ENCODE measurements at regions not wholly inside any gene's neighbourhood (a gene's known extent, or its start where the extent isn't known, plus 50 kb on each side); places are given as distances from the start of the nearest gene placed in this dataset.

- no peak for DNase-seq
- Histone ChIP-seq H3K27me3 (ENCODE audit: control insufficient read depth in 3 of 3, insufficient read depth in 3 of 3, low read length in 3 of 3) (peaks cover 0 to 4% (median 0%) of the 10 kb centered on the region in 3 donors), H3K9me3 (ENCODE audit: control insufficient read depth in 2 of 2, insufficient read depth in 1 of 2, low read depth in 1 of 2, low read length in 1 of 2) (peaks cover 0 to 5% of the 10 kb centered on the region in 2 donors), H3K4me1 (ENCODE audit: control insufficient read depth in 3 of 3, insufficient read depth in 2 of 3, low read depth in 1 of 3, low read length in 2 of 3) (no peaks in the 10 kb centered on the region), H3K36me3 (ENCODE audit: control insufficient read depth in 3 of 3, insufficient read depth in 2 of 3, low read depth in 1 of 3, low read length in 3 of 3) (no peaks in the 10 kb centered on the region), H3K27ac (ENCODE audit: low read depth in 1 of 3, low read length in 2 of 3) (no peak overlapping the region), H3K4me3 (ENCODE audit: low read depth in 1 of 3, low read length in 3 of 3) (no peak overlapping the region)
- no peak for FAIRE-seq
- 18 to 48% (median 43%) methylated on average over 1 of the region's 1 CpG for WGBS, 3 donors
These were observed 50.8 kb upstream of the HMX1 start for GRCh38 chr4:8922481-8922880.

DNA sequence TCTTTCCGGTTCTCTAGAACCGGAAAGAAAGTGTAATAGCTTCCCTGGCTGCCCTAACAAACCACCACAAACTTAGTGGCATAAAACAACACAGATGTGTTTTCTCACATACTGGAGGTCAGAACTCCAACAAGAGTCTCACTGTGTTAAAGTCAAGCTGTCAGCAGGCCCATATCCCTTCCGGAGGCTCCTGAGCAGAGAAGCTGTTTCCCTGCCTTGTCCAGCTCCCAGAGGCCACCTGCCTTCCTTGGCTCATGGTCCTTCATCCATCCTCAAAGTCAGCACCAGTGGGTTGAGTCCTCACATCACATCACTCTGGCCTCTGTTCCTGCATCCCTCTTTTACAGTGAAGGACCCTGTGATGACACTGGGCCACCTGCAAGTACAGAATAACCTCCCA is 49.8 kb upstream of the HMX1 start:
- 68 to 91% (median 76%) methylated on average over 3 of the region's 3 CpGs for WGBS, 3 donors
- H3K27me3 ChIP-seq (ENCODE audit: control insufficient read depth in 3 of 3, insufficient read depth in 3 of 3, low read length in 3 of 3) = peaks cover 0 to 4% (median 0%) of the 10 kb centered on the region in 3 donors
- DNase-seq = no peak
- H3K9me3 ChIP-seq (ENCODE audit: control insufficient read depth in 2 of 2, insufficient read depth in 1 of 2, low read depth in 1 of 2, low read length in 1 of 2) = peaks cover 0 to 5% of the 10 kb centered on the region in 2 donors
- H3K4me3 ChIP-seq (ENCODE audit: low read depth in 1 of 3, low read length in 3 of 3) = no peak overlapping the region
- H3K36me3 ChIP-seq (ENCODE audit: control insufficient read depth in 3 of 3, insufficient read depth in 2 of 3, low read depth in 1 of 3, low read length in 3 of 3) = no peaks in the 10 kb centered on the region
- no peak for FAIRE-seq
- no peaks in the 10 kb centered on the region for H3K4me1 ChIP-seq (ENCODE audit: control insufficient read depth in 3 of 3, insufficient read depth in 2 of 3, low read depth in 1 of 3, low read length in 2 of 3)
- H3K27ac ChIP-seq (ENCODE audit: low read depth in 1 of 3, low read length in 2 of 3) = no peak overlapping the region

Measured in small intestine (tissue), 7 donors.